Mucosa of gallbladder (tissue), 1 donor: ENCODE measurements at regions not wholly inside any gene's neighbourhood (a gene's known extent, or its start where the extent isn't known, plus 50 kb on each side); places are given as distances from the start of the nearest gene placed in this dataset.
"Not testable (repeated sequence)": the region's sequence is repeated elsewhere in the genome, so short reads cannot be mapped to it uniquely, and the experiment has no call there.

Experiments used
- DNase-seq: peaks from one replicate; pipeline ENCODE4 v3.0.0-alpha.2; 2020; ENCODE audit warnings: low spot score
- donor health status: DM: no; HTN: no; CAD: no.

DNA sequence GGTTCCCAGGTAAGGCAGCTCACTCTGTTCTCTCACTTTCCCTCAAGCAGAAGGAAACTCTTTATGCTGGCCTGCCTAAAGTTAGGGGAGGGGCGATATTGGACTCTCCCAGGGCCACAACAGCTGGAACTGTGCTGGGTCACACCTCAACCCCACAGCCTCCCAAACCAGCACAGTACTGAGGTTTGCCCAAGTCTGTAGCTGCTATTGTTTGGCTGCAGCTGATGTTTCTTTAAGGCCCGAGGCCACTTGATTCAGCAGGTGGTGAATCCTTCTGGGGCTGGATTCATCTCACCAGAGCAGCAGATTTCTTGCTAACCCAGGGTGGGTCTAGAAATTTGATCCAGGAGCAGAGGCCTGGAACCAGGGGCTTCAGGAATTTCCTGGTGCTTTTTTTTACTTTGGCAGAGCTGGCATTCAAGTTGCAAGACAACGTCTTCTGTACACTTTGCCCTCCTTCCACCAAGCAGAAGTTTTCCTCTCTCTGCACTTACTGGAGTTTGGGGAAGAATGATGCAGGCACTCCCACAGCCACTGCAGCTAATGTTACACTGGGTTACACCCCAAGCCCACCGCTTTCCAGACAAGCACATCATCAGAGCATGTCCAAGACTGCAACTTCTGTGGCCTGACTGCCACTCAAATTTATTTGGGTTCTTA lies 544.7 kb upstream of the NDST4 start:
- DNase-seq = no peak

- DNase-seq = no peak
These were observed 542.2 kb upstream of the NDST4 start for GRCh38 chr4:115655626-115656025.

GRCh38 chr4:115648786-115649185 lies 535.4 kb upstream of the NDST4 start:
- no peak for DNase-seq

DNA sequence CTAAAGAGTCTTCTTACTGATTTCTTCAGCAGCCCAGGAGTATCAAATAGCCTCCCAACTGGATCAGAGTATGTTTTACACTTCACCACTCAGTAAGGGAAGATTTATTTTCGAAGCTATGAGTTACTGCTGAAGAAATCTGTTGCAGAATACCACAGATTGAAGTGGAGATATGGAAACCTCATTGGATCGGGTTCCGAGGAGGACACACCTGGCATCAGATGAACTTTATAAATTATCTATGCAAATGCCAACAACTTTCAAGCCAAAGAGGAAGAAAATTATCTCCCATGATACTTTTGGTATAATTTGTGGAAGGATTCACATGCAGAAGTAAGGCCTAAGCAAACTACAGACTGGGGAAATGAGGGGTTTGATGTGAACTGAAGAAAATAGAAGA lies 515.9 kb upstream of the NDST4 start:
- no peak for DNase-seq

GRCh38 chr4:115609631-115610030 lies 496.2 kb upstream of the NDST4 start:
- DNase-seq = no peak

- DNase-seq = no peak
These were observed 493.9 kb upstream of the NDST4 start for GRCh38 chr4:115607311-115607710.

GRCh38 chr4:115596265-115597001 lies 483.0 kb upstream of the NDST4 start:
- no peak for DNase-seq

DNA sequence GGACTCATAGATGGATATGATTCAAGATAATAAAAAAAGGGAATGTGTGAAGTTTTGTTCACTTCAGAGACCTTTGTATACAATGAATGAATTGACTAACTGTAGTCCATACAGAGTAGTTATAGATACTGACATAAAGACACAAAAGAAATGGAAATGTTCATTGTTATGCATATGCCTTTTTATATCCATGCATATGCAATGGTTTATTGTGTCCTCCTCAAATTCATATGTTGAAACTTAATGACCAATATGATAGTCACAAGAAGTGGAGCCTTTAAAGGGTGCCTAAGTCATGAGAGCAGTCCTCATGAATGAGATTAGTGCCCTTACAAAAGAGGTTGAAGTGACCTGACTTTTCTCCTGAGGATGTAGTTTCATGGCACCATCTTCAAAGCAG lies 467.5 kb upstream of the NDST4 start:
- no peak for DNase-seq

- DNase-seq = no peak
These were observed 462.4 kb upstream of the NDST4 start for GRCh38 chr4:115575851-115576250.

DNA sequence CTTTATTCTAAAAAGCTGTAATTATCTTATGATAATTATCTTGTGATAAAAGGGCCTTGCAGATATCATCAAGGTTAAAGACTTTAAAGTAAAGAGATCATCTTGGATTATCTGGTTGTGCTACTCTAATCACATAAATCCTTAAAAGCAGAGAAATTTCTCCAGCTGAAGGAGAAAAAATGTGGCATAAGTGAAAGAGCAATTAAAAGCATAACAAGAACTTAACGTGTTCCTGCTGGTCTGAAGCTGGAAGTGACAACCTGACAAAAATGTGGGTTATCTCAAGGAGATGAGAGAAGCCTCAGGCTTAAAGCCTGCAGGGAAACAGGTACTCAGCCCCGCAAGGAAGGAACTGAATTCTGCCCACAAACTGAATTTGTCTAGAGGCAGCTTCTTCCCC lies 449.1 kb upstream of the NDST4 start:
- DNase-seq = no peak

DNA sequence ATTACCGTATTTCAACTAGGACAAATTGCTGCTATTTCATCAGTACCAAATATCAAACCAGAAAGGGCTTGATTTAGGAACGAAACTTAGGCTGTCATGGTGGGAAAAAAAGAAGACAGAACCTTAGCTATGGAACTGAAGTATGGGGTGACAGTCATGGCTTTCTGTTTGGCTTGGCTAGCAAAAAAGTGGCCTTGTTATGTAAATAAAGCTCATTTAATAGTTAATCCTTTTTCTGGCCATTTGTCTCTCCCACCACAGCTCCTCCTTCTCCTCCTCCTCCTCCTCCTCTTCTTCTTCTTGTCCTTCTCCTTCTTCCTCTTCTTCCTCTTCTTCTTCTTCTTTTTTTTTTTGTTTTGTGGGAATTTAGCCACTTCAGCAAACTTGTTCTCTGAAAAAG lies 434.7 kb upstream of the NDST4 start:
- DNase-seq = no peak

- no peak for DNase-seq
These were observed 424.0 kb upstream of the NDST4 start for GRCh38 chr4:115537387-115537786.

DNA sequence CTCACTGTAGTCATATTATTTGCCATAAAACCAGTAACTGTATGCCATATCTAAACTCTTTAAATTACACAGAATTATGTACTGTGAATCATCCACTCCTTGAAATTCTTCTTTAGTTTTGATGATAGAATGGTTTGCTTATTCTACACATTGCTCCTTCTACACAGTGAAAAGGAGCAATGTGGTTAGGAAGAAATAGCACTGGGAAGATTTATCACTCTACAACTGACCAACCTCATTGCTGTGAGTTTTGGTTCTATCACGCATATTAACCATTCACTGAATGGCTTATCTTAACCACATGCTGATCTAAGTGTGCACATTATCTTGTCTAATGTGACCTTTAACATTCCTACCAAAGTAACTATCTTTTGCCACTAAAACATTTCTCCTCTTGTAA lies 415.7 kb upstream of the NDST4 start:
- no peak for DNase-seq

DNA sequence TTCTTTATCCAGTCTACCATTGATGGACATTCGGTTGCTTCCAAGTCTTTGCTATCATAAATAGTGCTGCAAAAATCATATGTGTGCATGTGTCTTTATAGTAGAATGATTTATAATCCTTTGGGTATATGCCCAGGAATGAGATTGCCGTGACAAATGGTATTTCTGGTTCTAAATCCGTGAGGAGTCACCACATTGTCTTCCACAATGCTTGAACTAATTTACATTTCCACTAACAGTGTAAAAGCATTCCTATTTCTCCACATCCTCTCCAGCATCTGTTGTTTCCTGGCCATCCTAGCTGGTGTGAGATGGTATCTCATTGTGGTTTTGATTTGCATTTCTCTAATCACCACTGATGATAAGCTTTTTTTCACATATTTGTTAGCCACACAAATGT lies 406.1 kb upstream of the NDST4 start:
- DNase-seq = not testable (repeated sequence)

DNA sequence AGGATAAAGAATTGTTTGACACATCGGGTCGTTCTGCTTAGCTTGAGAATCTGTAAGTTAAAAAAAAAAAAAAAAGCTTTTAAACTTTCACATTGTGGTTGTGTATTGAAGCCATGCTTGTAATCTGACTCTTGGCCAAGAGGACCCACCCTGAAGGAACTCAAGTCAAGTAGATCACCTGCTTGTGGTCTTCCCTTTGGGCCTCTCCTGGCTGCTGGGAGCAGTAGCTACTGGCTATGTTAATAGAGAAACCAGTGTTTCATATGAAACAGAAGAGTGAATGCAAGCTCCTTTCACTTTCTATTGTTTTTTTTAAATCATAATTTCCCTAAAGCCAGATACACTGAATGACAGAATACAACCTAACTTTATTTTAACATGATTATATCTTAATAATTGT lies 402.4 kb upstream of the NDST4 start:
- DNase-seq = no peak

GRCh38 chr4:115515366-115515765 lies 401.9 kb upstream of the NDST4 start:
- DNase-seq = no peak

DNA sequence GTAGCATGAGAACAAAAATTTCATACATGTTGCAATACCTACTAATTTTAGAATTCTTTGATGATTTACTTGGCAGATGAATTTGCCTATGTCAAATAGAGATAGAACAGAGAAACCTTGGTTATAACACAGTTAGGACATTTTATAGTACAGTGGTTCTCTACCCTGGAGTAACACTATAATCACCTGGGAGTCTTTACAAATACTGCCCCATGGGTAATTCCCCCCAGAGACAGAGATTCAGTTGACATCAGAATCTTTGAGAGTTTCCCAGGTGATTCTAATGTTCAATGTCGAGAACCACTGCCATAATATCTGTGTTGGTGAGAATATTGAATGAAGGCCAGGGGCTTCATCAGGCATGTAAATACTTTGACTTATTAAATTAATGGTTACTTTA lies 401.3 kb upstream of the NDST4 start:
- DNase-seq = no peak

GRCh38 chr4:115505326-115505725 lies 391.9 kb upstream of the NDST4 start:
- no peak for DNase-seq

DNA sequence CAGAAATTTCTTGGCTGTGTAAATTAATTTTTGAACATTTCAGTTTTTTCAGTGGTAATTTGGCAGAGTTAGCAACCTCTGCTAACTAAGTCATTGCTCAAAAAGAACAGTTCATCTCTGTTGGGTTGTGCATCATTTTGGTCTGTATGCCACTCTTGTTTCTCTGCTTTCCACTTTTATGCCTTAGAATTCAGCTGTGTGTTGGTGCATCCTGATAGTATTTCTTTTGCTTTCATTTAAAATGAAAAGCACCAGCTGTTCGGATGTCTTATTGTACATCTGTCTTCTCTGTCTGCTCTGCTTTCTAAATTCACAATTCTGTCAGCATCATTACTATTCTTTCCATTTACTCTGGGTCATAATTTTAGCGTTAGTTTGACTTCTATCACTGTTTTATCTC lies 388.2 kb upstream of the NDST4 start:
- no peak for DNase-seq

DNA sequence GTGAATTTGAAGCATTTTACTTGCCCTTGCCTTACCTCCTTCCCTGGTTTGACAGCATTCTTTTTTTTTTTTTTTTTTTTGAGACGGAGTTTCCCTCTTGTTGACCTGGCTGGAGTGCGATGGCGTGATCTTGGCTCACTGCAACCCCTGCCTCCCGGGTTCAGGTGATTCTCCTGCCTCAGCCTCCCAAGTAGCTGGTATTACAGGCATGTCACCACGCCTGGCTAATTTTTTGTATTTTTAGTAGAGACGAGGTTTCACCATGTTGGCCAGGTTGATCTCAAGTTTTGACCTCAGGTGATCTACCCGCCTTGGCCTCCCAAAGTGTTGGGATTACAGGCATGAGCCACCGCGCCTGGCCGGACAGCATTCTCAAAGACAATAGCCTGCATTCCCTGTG lies 380.4 kb upstream of the NDST4 start:
- not testable (repeated sequence) for DNase-seq

- DNase-seq = no peak
These were observed 378.3 kb upstream of the NDST4 start for GRCh38 chr4:115491686-115492085.

DNA sequence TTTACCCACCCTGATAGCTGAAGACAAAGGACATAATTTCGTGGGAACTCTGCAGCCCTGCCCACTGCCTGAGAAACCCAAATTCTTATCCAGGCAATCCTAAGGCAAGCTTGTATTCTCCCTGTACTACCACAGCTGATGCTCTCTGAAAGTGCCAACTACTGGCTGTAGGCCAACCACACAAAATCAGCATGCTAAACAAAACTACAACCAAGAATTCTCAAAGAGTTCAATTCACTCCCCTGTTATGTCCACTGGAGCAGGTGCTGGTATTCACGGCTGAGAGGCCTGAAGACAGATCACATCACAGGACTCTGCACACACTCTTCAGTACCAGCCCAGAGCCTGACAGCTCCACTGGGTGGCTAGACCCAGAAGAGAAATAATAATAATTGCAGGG lies 375.9 kb upstream of the NDST4 start:
- DNase-seq = no peak

DNA sequence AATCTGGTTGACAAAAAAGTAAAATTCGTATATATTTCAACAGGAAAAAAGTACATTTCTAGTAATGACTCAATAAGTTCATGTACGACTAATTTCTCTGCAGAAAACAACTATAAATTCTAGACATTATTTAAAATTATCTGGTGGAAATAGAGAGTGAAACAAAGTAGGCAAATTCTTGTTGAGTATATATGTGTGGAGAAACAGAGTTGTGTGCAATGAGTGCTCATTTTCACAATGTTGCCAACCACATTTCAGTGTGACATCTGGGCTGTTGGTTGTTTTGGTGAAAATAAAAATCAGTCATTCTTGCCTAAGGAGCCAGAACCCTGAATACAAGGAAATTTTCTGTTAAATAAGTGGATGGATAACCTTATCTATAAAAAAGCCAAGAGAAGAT lies 372.0 kb upstream of the NDST4 start:
- DNase-seq = no peak

- no peak for DNase-seq
These were observed 371.1 kb upstream of the NDST4 start for GRCh38 chr4:115484479-115484878.
